BLaER1 treated with 17β-estradiol and CSF1 and Interleukin-3, amounts not matched to agents 10 nM and 100 nM (cell line): ENCODE measurements at regions not wholly inside any gene's neighbourhood (a gene's known extent, or its start where the extent isn't known, plus 50 kb on each side); places are given as distances from the start of the nearest gene placed in this dataset.

Experiments used
- H3K27ac ChIP-seq, 11 experiments: shearing (Covaris generic); formaldehyde crosslinking; 2 replicates each; pipeline ENCODE4 v1.8.1; 2022
- H3K27me3 ChIP-seq, 11 experiments: shearing (Covaris generic); formaldehyde crosslinking; 2 replicates each; pipeline ENCODE4 v1.8.1; 2022
- H3K36me3 ChIP-seq, 11 experiments: shearing (Covaris generic); formaldehyde crosslinking; 2 replicates each; pipeline ENCODE4 v1.8.1; 2022
- H3K4me1 ChIP-seq, 10 experiments: shearing (Covaris generic); formaldehyde crosslinking; 2 replicates each; pipeline ENCODE4 v1.8.1; 2022
- H3K4me2 ChIP-seq, 11 experiments: shearing (Covaris generic); formaldehyde crosslinking; 2 replicates each; pipeline ENCODE4 v1.8.1; 2022
- H3K4me3 ChIP-seq, 10 experiments: shearing (Covaris generic); formaldehyde crosslinking; 2 replicates each; pipeline ENCODE4 v1.8.1; 2022
- H3K9ac ChIP-seq, 11 experiments: shearing (Covaris generic); formaldehyde crosslinking; 2 replicates each; pipeline ENCODE4 v1.8.1; 2022
- H3K9me3 ChIP-seq, 11 experiments: shearing (Covaris generic); formaldehyde crosslinking; replicated peaks in 1 of 11; 2 replicates each; pipeline ENCODE4 v1.8.1; 2022
- H4K20me1 ChIP-seq, 11 experiments: shearing (Covaris generic); formaldehyde crosslinking; 2 replicates each; pipeline ENCODE4 v1.8.1; 2022
- Cebpa-rat ChIP-seq, 11 experiments: shearing (Covaris generic); IDR thresholded peaks; 2 replicates each; pipeline ENCODE4 v1.8.1; 2022

GRCh38 chr13:47572375-47572774, 428.7 kb downstream of the SUCLA2 start:
- Histone ChIP-seq H3K27ac (no peak overlapping the region), H3K9ac (no peak overlapping the region), H3K27me3 (no peaks in the 10 kb centered on the region), H4K20me1 (no peaks in the 10 kb centered on the region), H3K4me2 (no peak overlapping the region), H3K4me1 (no peaks in the 10 kb centered on the region), H3K9me3 (peaks cover 66 to 92% (median 82%) of the 10 kb centered on the region in 11 experiments), H3K36me3 (peaks cover 0 to 3% (median 0%) of the 10 kb centered on the region in 11 experiments; a peak in 1 of 22 replicates), H3K4me3 (no peak overlapping the region)
- TF ChIP-seq Cebpa-rat (IDR thresholded peaks at IDR 0.05), result no peak

GRCh38 chr13:47564041-47564440, 437.0 kb downstream of the SUCLA2 start:
- Histone ChIP-seq H3K4me2 (peak overlapping the region in 1 of 11 experiments; percentile 22; a peak in 1 of 22 replicates), H3K36me3 (no peaks in the 10 kb centered on the region), H3K27ac (no peak overlapping the region), H3K4me1 (peaks cover 0 to 5% (median 0%) of the 10 kb centered on the region in 10 experiments; a peak in 3 of 20 replicates), H3K4me3 (no peak overlapping the region), H3K27me3 (no peaks in the 10 kb centered on the region), H3K9ac (no peak overlapping the region), H4K20me1 (no peaks in the 10 kb centered on the region), H3K9me3 (peaks cover 15 to 33% (median 17%) of the 10 kb centered on the region in 11 experiments; a peak in 20 of 22 replicates)
- no peak for TF ChIP-seq Cebpa-rat (IDR thresholded peaks at IDR 0.05)

GRCh38 chr13:47556703-47557102, 444.4 kb downstream of the SUCLA2 start:
- Histone ChIP-seq H4K20me1 (no peaks in the 10 kb centered on the region), H3K9me3 (no peaks in the 10 kb centered on the region), H3K36me3 (no peaks in the 10 kb centered on the region), H3K27me3 (no peaks in the 10 kb centered on the region), H3K4me1 (peaks cover 0 to 3% (median 0%) of the 10 kb centered on the region in 10 experiments; a peak in 1 of 20 replicates), H3K9ac (no peak overlapping the region), H3K4me3 (no peak overlapping the region), H3K4me2 (no peak overlapping the region), H3K27ac (no peak overlapping the region)
- TF ChIP-seq Cebpa-rat (IDR thresholded peaks at IDR 0.05), result no peak

GRCh38 chr13:47555235-47555634, 445.8 kb downstream of the SUCLA2 start:
- no peak for TF ChIP-seq Cebpa-rat (IDR thresholded peaks at IDR 0.05)
- Histone ChIP-seq H3K9me3 (no peaks in the 10 kb centered on the region), H3K4me1 (peaks cover 0 to 3% (median 0%) of the 10 kb centered on the region in 10 experiments; a peak in 1 of 20 replicates), H4K20me1 (no peaks in the 10 kb centered on the region), H3K27ac (no peak overlapping the region), H3K9ac (no peak overlapping the region), H3K27me3 (no peaks in the 10 kb centered on the region), H3K4me3 (no peak overlapping the region), H3K4me2 (0 out of 22 replicates have a peak overlapping the region, but pooled peaks of 2 of the 11 experiments have one; percentile 1 to 4), H3K36me3 (no peaks in the 10 kb centered on the region)

- no peak for TF ChIP-seq Cebpa-rat (IDR thresholded peaks at IDR 0.05)
- Histone ChIP-seq H3K27me3 (no peaks in the 10 kb centered on the region), H3K4me3 (no peak overlapping the region)
Measured at GRCh38 chr13:47553329-47553977, 447.6 kb downstream of the SUCLA2 start.

GRCh38 chr13:47549219-47549752, 451.8 kb downstream of the SUCLA2 start:
- H3K9me3 ChIP-seq, result no peaks in the 10 kb centered on the region
- H3K4me2 ChIP-seq, result no peak overlapping the region
- H4K20me1 ChIP-seq, result no peaks in the 10 kb centered on the region
- H3K27me3 ChIP-seq, result no peaks in the 10 kb centered on the region
- H3K4me1 ChIP-seq, result no peaks in the 10 kb centered on the region
- H3K4me3 ChIP-seq, result no peak overlapping the region
- H3K27ac ChIP-seq, result no peak overlapping the region
- TF ChIP-seq Cebpa-rat (IDR thresholded peaks at IDR 0.05), result no peak
- H3K9ac ChIP-seq, result no peak overlapping the region
- no peaks in the 10 kb centered on the region for H3K36me3 ChIP-seq

More at GRCh38 chr13:47553329-47553977, 447.6 kb downstream of the SUCLA2 start:
- no peak overlapping the region for H3K27ac ChIP-seq
- H3K9me3 ChIP-seq, result no peaks in the 10 kb centered on the region
- no peaks in the 10 kb centered on the region for H4K20me1 ChIP-seq
- no peak overlapping the region for H3K9ac ChIP-seq
- peaks cover 0 to 3% (median 0%) of the 10 kb centered on the region in 10 experiments; a peak in 1 of 20 replicates for H3K4me1 ChIP-seq
- H3K4me2 ChIP-seq, result no peak overlapping the region
- H3K36me3 ChIP-seq, result no peaks in the 10 kb centered on the region

- Histone ChIP-seq H3K27me3 (no peaks in the 10 kb centered on the region), H3K9me3 (no peaks in the 10 kb centered on the region), H3K9ac (no peak overlapping the region), H3K4me2 (no peak overlapping the region), H3K4me1 (no peaks in the 10 kb centered on the region), H4K20me1 (no peaks in the 10 kb centered on the region), H3K4me3 (no peak overlapping the region), H3K36me3 (no peaks in the 10 kb centered on the region), H3K27ac (no peak overlapping the region)
- TF ChIP-seq Cebpa-rat (IDR thresholded peaks at IDR 0.05), result no peak
Measured at GRCh38 chr13:47548294-47548840, 452.7 kb downstream of the SUCLA2 start.

- no peaks in the 10 kb centered on the region for H3K9me3 ChIP-seq
- H3K4me3 ChIP-seq, result no peak overlapping the region
- no peak overlapping the region for H3K4me2 ChIP-seq
- H3K9ac ChIP-seq, result no peak overlapping the region
- H4K20me1 ChIP-seq, result no peaks in the 10 kb centered on the region
- no peak for TF ChIP-seq Cebpa-rat (IDR thresholded peaks at IDR 0.05)
- H3K4me1 ChIP-seq, result no peaks in the 10 kb centered on the region
- no peak overlapping the region for H3K27ac ChIP-seq
- no peaks in the 10 kb centered on the region for H3K36me3 ChIP-seq
- no peaks in the 10 kb centered on the region for H3K27me3 ChIP-seq
Measured at GRCh38 chr13:47546391-47547225, 454.5 kb downstream of the SUCLA2 start.
